ENCODE measurements at regions not wholly inside any gene's neighbourhood (a gene's known extent, or its start where the extent isn't known, plus 50 kb on each side); places are given as distances from the start of the nearest gene placed in this dataset.
"Not testable (repeated sequence)": the region's sequence is repeated elsewhere in the genome, so short reads cannot be mapped to it uniquely, and the experiment has no call there.

DNA sequence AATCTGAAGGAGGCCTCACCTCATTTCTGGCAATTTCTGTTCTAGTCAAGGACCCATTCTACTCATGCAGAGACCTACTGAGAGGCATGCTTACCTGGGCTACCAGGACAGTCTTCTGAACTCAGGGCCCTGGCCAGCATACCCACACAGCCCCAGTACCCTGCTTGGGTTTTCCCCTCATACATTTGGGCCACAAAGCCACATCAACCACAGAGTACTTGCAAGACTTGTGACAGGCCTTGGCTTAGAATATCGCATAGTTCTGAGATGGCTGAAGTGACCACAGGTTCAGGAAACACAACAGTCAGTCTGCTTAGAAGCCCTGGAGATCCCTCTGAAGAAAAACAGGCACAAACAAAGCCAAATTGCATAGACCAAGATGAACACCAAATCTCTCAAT, 758.8 kb upstream of the CDH9 start:
- DNase-seq (no peak), ATAC-seq (replicated peaks) (no peak)
- no peaks in the 10 kb centered on the region for H3K4me1 Mint-ChIP-seq
- H3K4me3 Mint-ChIP-seq, result no peak overlapping the region
- H3K36me3 Mint-ChIP-seq, result no peaks in the 10 kb centered on the region
- no peak overlapping the region for H3K27ac Mint-ChIP-seq
- no peaks in the 10 kb centered on the region for H3K27me3 Mint-ChIP-seq
- H3K9me3 Mint-ChIP-seq, result peaks cover 9% of the 10 kb centered on the region in 2 donors

- no peaks in the 10 kb centered on the region for H3K4me1 Mint-ChIP-seq
- H3K4me3 Mint-ChIP-seq, result no peak overlapping the region
- no peaks in the 10 kb centered on the region for H3K27me3 Mint-ChIP-seq
- H3K36me3 Mint-ChIP-seq, result no peaks in the 10 kb centered on the region
- peaks cover 2 to 4% of the 10 kb centered on the region in 2 donors for H3K9me3 Mint-ChIP-seq
- DNase-seq (no peak), ATAC-seq (replicated peaks) (no peak)
- no peak overlapping the region for H3K27ac Mint-ChIP-seq
Measured at GRCh38 chr5:27788184-27788583, 749.8 kb upstream of the CDH9 start.

DNA sequence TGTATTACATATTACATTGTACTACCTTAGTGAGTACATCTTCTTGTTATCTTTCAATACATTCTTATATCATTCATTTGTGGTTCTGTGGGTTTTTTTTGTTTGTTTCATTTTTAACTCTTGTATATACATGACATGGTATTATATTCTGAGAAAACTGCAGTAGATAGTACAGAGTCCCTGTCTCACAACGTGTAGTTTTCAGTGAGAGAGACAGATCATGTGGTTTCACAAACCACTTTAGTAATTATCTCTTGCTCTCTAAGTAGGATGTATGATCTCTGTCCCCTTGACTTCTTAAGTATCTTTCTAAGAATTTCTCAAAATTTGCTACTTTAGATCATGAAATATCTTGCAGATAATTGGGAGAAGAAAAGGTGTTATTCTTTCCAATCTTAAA, 745.9 kb upstream of the CDH9 start:
- Mint-ChIP-seq H3K27ac (no peak overlapping the region), H3K4me3 (no peak overlapping the region), H3K27me3 (no peaks in the 10 kb centered on the region), H3K9me3 (peaks cover 2 to 9% of the 10 kb centered on the region in 2 donors), H3K4me1 (no peaks in the 10 kb centered on the region), H3K36me3 (no peaks in the 10 kb centered on the region)
- no peak for ATAC-seq (replicated peaks)
- DNase-seq, result no peak

- Mint-ChIP-seq H3K4me3 (no peak overlapping the region), H3K27me3 (no peaks in the 10 kb centered on the region), H3K4me1 (no peaks in the 10 kb centered on the region), H3K27ac (no peak overlapping the region), H3K9me3 (peaks cover 2 to 4% of the 10 kb centered on the region in 2 donors), H3K36me3 (no peaks in the 10 kb centered on the region)
- ATAC-seq (replicated peaks), result no peak
- DNase-seq, result no peak
Measured at GRCh38 chr5:27778121-27778520, 739.7 kb upstream of the CDH9 start.

GRCh38 chr5:27773636-27774035, 735.2 kb upstream of the CDH9 start:
- Mint-ChIP-seq H3K27ac (no peak overlapping the region), H3K9me3 (peaks cover 3 to 6% of the 10 kb centered on the region in 2 donors)

GRCh38 chr5:27773166-27773565, 734.8 kb upstream of the CDH9 start:
- ATAC-seq (replicated peaks) (no peak), DNase-seq (no peak)
- H3K4me3 Mint-ChIP-seq, result no peak overlapping the region
- H3K4me1 Mint-ChIP-seq, result no peaks in the 10 kb centered on the region
- no peaks in the 10 kb centered on the region for H3K36me3 Mint-ChIP-seq
- H3K27me3 Mint-ChIP-seq, result no peaks in the 10 kb centered on the region
- peaks cover 3 to 6% of the 10 kb centered on the region in 2 donors for H3K9me3 Mint-ChIP-seq
- no peak overlapping the region for H3K27ac Mint-ChIP-seq

More at GRCh38 chr5:27773636-27774035, 735.2 kb upstream of the CDH9 start:
- Mint-ChIP-seq H3K4me1 (no peaks in the 10 kb centered on the region), H3K27me3 (no peaks in the 10 kb centered on the region), H3K4me3 (no peak overlapping the region), H3K36me3 (no peaks in the 10 kb centered on the region)
- no peak for DNase-seq
- ATAC-seq (replicated peaks), result no peak

DNA sequence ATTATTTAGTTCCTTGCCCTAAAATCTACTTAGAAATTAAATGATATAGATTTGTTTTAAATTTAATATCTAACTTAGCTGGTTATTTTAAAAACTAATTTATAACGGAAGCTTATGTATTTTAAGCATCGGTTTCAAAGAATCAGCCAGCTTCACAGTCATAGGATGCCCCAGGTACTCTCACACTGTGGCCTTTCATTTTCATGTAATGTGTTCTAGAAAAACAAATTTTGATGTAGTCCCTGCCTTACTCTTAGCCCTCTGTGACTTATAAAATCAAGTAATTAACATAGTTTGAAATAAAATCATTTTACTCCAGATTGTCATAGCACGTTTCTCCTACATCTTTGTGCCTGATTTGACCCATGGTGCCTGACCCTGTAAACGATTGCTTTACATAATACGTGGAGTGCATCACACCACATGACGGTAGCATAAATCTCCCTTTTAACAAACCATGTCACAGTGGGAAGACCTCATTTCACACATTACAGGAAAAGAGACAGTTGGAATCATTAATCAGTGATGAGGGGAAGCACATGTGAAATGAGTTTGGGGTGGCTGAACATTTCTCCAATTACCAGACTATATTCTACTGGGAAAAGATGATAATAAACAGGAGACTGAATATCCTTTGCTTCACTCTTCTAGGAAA, 731.5 kb upstream of the CDH9 start:
- Mint-ChIP-seq H3K27me3 (no peaks in the 10 kb centered on the region), H3K4me3 (no peak overlapping the region), H3K27ac (no peak overlapping the region), H3K4me1 (no peaks in the 10 kb centered on the region), H3K9me3 (peaks cover 3% of the 10 kb centered on the region in 2 donors), H3K36me3 (no peaks in the 10 kb centered on the region)
- DNase-seq, result no peak
- ATAC-seq (replicated peaks), result no peak

GRCh38 chr5:27748847-27749246, 710.5 kb upstream of the CDH9 start:
- Mint-ChIP-seq H3K36me3 (no peaks in the 10 kb centered on the region), H3K27ac (no peak overlapping the region), H3K27me3 (no peaks in the 10 kb centered on the region), H3K9me3 (peaks cover 4 to 5% of the 10 kb centered on the region in 2 donors), H3K4me1 (no peaks in the 10 kb centered on the region), H3K4me3 (no peak overlapping the region)
- no peak for DNase-seq
- no peak for ATAC-seq (replicated peaks)

DNA sequence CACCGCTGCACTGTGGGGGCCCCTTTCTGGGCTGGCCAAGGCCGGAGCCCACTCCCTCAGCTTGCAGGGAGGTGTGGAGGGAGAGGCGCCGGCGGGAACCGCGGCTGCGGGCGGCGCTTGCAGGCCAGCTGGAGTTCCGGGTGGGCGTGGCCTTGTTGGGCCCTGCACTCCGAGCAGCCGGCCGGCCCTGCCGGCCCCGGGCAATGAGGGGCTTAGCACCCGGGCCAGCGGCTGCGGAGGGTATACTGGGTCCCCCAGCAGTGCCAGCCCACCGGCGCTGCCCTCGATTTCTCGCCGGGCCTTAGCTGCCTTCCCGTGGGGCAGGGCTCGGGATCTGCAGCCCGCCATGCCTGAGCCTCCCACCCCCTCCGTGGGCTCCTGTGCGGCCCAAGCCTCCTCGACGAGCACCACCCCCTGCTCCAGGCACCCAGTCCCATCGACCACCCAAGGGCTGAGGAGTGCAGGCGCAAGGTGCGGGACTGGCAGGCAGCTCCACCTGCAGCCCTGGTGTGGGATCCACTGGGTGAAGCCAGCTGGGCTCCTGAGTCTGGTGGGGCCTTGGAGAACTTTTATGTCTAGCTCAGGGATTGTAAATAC, 705.1 kb upstream of the CDH9 start:
- DNase-seq; H3K4me1 Mint-ChIP-seq; ATAC-seq (replicated peaks); H3K27ac Mint-ChIP-seq; H3K27me3 Mint-ChIP-seq; H3K4me3 Mint-ChIP-seq; H3K9me3 Mint-ChIP-seq; H3K36me3 Mint-ChIP-seq: not testable (repeated sequence)

DNA sequence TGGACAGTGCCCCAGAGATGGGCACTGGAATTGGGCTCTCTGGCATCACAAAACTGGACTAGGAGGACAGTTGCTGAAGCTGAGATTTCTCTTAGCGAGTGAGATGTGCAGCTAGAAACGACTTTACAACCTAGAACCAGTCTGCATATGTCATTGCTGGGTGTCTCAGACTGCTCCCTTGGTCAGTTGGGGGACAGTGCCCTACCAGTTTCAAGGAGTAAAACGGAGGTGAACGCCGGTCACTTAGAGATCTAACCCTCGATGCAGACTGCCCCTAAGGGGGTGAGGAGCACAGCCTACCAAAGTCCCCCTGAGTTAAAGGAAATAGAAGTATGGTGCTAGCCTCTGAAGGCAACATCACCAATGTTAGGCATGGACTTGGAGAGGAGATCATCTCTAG, 704.4 kb upstream of the CDH9 start:
- Mint-ChIP-seq H3K27me3 (no peaks in the 10 kb centered on the region), H3K4me1 (no peaks in the 10 kb centered on the region), H3K27ac (no peak overlapping the region), H3K4me3 (no peak overlapping the region), H3K36me3 (no peaks in the 10 kb centered on the region), H3K9me3 (peaks cover 0 to 5% of the 10 kb centered on the region in 2 donors)
- no peak for DNase-seq
- ATAC-seq (replicated peaks), result no peak

GRCh38 chr5:27734838-27735237, 696.5 kb upstream of the CDH9 start:
- H3K27ac Mint-ChIP-seq, result no peak overlapping the region
- H3K9me3 Mint-ChIP-seq, result peaks cover 3 to 5% of the 10 kb centered on the region in 2 donors
- H3K4me3 Mint-ChIP-seq, result no peak overlapping the region
- H3K27me3 Mint-ChIP-seq, result no peaks in the 10 kb centered on the region
- no peak for DNase-seq
- no peaks in the 10 kb centered on the region for H3K36me3 Mint-ChIP-seq
- ATAC-seq (replicated peaks), result no peak
- H3K4me1 Mint-ChIP-seq, result no peaks in the 10 kb centered on the region

DNA sequence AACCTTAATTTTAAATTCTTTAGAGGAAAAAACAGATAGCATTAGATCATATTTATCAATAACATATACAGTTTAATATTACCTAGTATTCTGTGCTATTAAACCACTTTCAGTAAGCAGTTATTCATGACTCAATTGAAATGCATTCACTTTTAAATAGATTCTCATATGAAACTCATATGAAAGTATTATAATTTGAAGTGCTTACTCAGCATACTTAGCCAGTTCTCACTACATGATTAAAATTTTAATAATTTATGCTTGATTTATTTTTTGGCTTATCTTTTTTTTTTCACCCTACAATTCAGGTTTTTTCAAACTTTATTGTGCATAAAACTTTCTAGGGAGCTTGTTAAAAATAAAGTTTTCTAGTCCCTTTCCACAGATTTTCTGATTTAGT, 694.9 kb upstream of the CDH9 start:
- Mint-ChIP-seq H3K9me3 (peaks cover 3 to 5% of the 10 kb centered on the region in 2 donors), H3K4me1 (no peaks in the 10 kb centered on the region), H3K4me3 (no peak overlapping the region), H3K27me3 (no peaks in the 10 kb centered on the region), H3K36me3 (no peaks in the 10 kb centered on the region), H3K27ac (no peak overlapping the region)
- no peak for ATAC-seq (replicated peaks)
- no peak for DNase-seq

DNA sequence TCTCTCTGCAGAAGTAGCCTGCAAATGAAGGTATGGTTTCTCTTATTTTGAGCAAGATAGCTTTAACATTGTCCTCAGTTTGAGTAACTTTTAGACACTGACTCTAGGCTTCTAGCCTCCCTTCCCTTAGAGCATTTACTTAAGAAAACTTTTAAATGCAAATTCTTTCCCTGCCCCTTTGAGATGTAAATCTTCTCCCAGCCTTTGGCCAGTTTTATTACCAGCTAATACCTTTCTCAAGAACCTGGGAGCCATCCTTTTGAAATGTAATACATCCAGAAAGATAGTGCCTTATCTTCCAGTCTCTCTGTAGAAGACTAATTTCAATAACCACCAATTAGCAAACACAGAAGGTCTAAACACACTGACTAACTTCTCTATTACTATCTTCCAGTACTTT, 688.9 kb upstream of the CDH9 start:
- Mint-ChIP-seq H3K27me3 (no peaks in the 10 kb centered on the region), H3K9me3 (peaks cover 0 to 2% of the 10 kb centered on the region in 2 donors), H3K4me1 (no peaks in the 10 kb centered on the region), H3K4me3 (no peak overlapping the region), H3K36me3 (no peaks in the 10 kb centered on the region), H3K27ac (no peak overlapping the region)
- DNase-seq, result no peak
- no peak for ATAC-seq (replicated peaks)

DNA sequence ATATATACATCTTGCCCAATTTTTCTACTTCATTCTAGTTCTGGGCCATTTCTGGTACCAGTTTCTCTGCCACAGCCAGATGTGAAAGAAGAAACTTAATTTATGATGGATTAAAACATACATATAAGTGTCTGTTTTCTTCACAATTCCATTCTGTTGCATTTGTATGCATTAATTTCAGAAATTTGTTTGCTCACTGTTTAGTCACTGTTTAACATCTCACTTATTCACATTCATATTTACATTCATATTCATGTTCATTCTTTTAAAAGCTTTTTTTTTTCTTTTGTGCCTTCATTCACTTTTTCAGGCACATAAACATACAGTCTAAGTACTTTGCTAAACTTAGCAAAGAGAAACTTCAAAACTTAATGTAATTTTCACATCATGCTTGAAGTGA, 684.0 kb upstream of the CDH9 start:
- Mint-ChIP-seq H3K4me1 (no peaks in the 10 kb centered on the region), H3K9me3 (no peaks in the 10 kb centered on the region), H3K27ac (no peak overlapping the region), H3K36me3 (no peaks in the 10 kb centered on the region), H3K4me3 (no peak overlapping the region), H3K27me3 (no peaks in the 10 kb centered on the region)
- ATAC-seq (replicated peaks), result no peak
- no peak for DNase-seq

DNA sequence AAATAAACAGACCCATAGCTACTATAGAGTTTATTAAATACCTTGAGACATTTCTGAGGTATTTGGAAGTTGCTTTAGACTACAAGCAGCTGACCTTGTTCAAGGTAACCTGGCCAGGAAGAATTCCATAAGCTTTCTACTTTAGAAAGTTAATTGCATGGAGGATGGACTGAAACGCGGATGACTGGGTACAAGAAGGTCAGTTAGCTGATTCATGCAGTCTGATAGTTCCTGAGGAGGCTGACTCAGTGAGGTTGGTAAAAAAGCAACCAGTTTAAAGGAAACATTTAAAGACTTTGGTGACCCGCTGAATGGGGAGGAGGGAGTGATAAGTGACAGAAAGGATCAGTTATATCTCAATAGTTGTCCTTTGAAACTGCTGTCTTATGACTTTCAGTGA, 670.1 kb upstream of the CDH9 start:
- H3K27ac Mint-ChIP-seq, result no peak overlapping the region
- H3K9me3 Mint-ChIP-seq, result peaks cover 4 to 6% of the 10 kb centered on the region in 2 donors
- DNase-seq (no peak), ATAC-seq (replicated peaks) (no peak)
- H3K4me3 Mint-ChIP-seq, result no peak overlapping the region
- H3K27me3 Mint-ChIP-seq, result no peaks in the 10 kb centered on the region
- no peaks in the 10 kb centered on the region for H3K4me1 Mint-ChIP-seq
- H3K36me3 Mint-ChIP-seq, result no peaks in the 10 kb centered on the region
